Left ventricle myocardium inferior (tissue), 1 donor: ENCODE measurements at regions not wholly inside any gene's neighbourhood (a gene's known extent, or its start where the extent isn't known, plus 50 kb on each side); places are given as distances from the start of the nearest gene placed in this dataset.

Experiments
- DNase-seq: peaks from one replicate; pipeline ENCODE4 v3.0.0-alpha.2; 2020
- H3K27ac ChIP-seq: fragments of 200-600 bp; replicated peaks from 2 replicates; pipeline ENCODE4 v1.8.0; 2021
- H3K27me3 ChIP-seq: fragments of 200-600 bp; 2 replicates; pipeline ENCODE4 v1.8.0; 2021; ENCODE audit warnings: low read depth
- H3K36me3 ChIP-seq: fragments of 200-600 bp; 2 replicates; pipeline ENCODE4 v1.8.0; 2021
- H3K4me1 ChIP-seq: fragments of 200-600 bp; 2 replicates; pipeline ENCODE4 v1.8.0; 2021
- H3K4me3 ChIP-seq: fragments of 200-600 bp; 2 replicates; pipeline ENCODE4 v1.8.0; 2021; ENCODE audit warnings: mild to moderate bottlenecking, moderate library complexity
- H3K9me3 ChIP-seq: fragments of 200-600 bp; replicated peaks from 2 replicates; pipeline ENCODE4 v1.8.0; 2021
- intact Hi-C: fragments of 100-400 bp; cut with micrococcal nuclease; formaldehyde crosslinking; loops from one replicate; pipeline ENCODE4 v1.11.0; 2022
- TF ChIP-seq, protein P1 (sequence below): fragments of 200-600 bp; IDR thresholded peaks from 2 replicates; pipeline ENCODE4 v1.8.0; 2021; ENCODE audit warnings: antibody characterized with exemption, mild to moderate bottlenecking, borderline replicate concordance
- donor health status: DM: no; HTN: yes; CAD: no; lungs with severe emphysema.

DNA sequence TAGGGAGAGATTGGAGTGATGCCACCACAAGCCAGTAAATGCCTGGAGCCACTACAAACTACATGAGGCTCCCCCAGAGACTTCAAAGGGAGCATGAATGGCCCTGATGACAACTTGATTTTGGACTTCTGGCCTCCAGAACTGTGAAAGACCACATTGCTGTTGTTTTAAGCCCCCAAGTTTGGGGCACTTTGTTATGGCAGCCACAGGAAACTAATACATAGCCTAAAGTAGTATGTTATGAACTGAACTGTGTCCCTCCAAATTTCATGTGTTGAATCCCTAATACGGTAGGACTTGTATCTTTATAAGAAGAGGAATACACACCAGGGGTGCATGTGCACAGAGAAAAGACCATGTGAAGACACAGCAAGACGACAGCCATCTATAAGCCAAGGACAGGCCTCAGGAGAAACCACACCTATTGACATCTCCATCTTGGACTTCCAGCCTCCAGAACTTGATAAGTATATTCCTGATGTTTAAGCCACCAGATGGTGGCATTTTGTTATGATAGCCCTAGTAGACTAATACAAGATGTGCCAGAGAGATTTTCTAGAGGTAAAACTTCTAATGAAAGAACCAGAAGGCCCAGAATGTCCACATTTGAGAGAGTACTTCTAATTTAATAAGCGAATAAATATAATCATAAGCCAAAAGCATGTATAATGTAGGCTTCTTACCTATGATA, 127.1 kb upstream of the BMP4 start:
- no peaks in the 10 kb centered on the region for H3K4me1 ChIP-seq
- no peaks in the 10 kb centered on the region for H3K36me3 ChIP-seq
- H3K27ac ChIP-seq, result no peak overlapping the region
- DNase-seq, result no peak
- H3K4me3 ChIP-seq, result no peak overlapping the region
- TF ChIP-seq, protein P1, sequence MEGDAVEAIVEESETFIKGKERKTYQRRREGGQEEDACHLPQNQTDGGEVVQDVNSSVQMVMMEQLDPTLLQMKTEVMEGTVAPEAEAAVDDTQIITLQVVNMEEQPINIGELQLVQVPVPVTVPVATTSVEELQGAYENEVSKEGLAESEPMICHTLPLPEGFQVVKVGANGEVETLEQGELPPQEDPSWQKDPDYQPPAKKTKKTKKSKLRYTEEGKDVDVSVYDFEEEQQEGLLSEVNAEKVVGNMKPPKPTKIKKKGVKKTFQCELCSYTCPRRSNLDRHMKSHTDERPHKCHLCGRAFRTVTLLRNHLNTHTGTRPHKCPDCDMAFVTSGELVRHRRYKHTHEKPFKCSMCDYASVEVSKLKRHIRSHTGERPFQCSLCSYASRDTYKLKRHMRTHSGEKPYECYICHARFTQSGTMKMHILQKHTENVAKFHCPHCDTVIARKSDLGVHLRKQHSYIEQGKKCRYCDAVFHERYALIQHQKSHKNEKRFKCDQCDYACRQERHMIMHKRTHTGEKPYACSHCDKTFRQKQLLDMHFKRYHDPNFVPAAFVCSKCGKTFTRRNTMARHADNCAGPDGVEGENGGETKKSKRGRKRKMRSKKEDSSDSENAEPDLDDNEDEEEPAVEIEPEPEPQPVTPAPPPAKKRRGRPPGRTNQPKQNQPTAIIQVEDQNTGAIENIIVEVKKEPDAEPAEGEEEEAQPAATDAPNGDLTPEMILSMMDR, result no peak
- no peaks in the 10 kb centered on the region for H3K27me3 ChIP-seq
- intact Hi-C loops, result no loop called here
- no peaks in the 10 kb centered on the region for H3K9me3 ChIP-seq

DNA sequence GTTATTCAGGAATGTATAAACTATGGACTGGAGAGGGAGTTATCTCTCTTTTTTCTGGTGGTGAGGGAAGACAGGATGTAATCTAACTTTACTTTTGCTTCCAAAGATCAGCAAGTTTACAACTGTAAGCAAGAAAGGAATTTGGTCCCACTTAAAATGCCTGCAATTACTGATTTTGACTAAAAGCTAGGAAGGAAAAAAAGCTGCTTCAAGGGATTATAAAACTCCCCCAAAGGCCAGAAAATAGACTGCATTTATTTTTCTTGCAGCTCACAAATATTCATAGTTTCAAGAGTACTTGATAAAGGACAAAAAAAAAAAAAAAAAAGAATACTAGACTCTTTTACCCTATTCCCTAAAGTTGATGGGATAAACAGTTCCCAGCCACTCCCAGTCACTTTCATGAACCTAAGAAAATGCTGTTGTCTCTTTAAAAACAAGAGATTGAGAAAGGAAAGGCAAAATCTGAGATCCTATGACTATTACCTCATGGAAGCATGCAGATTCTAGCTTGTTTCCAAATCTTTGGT, 128.7 kb upstream of the BMP4 start:
- Histone ChIP-seq H3K4me1 (no peaks in the 10 kb centered on the region), H3K4me3 (no peak overlapping the region), H3K9me3 (no peaks in the 10 kb centered on the region), H3K36me3 (no peaks in the 10 kb centered on the region), H3K27ac (no peak overlapping the region), H3K27me3 (no peaks in the 10 kb centered on the region)
- no peak for DNase-seq
- TF ChIP-seq, protein P1, result no peak
- intact Hi-C loops, result no loop called here

DNA sequence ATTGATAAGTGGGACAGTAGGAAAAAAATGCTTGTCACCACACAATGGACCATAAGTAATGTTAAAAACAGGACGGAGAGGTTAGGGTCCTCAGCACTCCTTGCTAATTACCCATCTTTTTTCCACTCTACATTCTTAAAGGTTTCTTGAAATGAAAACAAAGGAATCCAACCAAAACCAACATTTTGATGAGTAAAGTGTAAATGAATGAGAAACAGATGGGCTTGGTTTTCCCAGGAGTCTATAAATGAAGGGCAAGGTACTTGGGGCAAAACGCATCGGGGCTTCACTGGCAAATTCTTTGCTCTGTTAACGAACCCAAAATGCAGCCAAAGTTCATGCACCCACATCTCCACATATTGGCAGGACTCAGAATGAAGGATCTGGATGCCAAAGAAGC, 129.2 kb upstream of the BMP4 start:
- no peaks in the 10 kb centered on the region for H3K27me3 ChIP-seq
- H3K27ac ChIP-seq, result no peak overlapping the region
- intact Hi-C loops, result no loop called here
- no peaks in the 10 kb centered on the region for H3K36me3 ChIP-seq
- no peak overlapping the region for H3K4me3 ChIP-seq
- DNase-seq, result no peak
- TF ChIP-seq, protein P1, result no peak
- H3K9me3 ChIP-seq, result peaks cover 5% of the 10 kb centered on the region
- no peaks in the 10 kb centered on the region for H3K4me1 ChIP-seq

DNA sequence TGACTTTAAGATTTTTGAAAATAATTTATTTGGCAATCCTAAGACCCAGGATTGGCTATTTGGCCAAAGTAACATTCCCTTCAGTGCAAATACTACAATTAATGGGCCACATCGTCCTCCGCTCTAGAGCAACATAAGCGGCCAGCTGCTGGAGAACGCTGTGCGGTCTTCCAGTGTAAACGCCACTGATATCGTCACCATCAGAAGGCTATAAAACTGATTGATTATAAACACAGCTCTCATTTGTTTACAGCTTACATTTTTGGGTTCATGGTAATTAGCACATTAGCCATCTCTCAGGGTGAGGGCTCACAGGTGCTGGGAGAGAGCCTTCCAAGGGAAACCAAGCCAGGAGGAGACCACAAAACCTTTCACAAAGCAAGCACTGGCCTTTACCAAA, 130.1 kb upstream of the BMP4 start:
- no peak for DNase-seq
- peaks cover 14% of the 10 kb centered on the region for H3K9me3 ChIP-seq
- no peak overlapping the region for H3K27ac ChIP-seq
- no peak overlapping the region for H3K4me3 ChIP-seq
- H3K4me1 ChIP-seq, result no peaks in the 10 kb centered on the region
- intact Hi-C loops, result no loop called here
- TF ChIP-seq, protein P1, result no peak
- no peaks in the 10 kb centered on the region for H3K27me3 ChIP-seq
- H3K36me3 ChIP-seq, result no peaks in the 10 kb centered on the region

DNA sequence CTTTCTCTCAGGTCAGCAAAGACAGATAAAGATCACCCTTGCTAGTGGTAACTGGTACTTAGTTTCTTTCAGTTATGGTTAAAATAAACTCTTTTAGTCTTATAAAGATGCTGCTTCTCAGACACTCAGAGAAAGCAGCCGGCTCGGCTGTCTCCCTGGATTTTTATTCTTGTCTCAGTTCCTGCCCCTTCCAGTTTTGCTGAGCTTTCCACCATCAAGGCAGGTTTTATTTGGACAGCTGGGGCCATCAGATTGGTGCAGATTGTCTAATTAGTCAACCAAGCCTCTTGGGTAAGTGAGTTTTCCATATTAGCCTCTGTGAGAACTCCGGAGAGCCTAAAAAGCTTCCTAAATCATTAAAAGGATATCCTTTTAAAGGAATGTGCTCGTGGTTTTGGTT, 130.8 kb upstream of the BMP4 start:
- H3K9me3 ChIP-seq, result peaks cover 20% of the 10 kb centered on the region
- DNase-seq, result no peak
- TF ChIP-seq, protein P1, result no peak
- no peak overlapping the region for H3K27ac ChIP-seq
- no peak overlapping the region for H3K4me3 ChIP-seq
- no peaks in the 10 kb centered on the region for H3K27me3 ChIP-seq
- H3K4me1 ChIP-seq, result no peaks in the 10 kb centered on the region
- no peaks in the 10 kb centered on the region for H3K36me3 ChIP-seq
- intact Hi-C loops, result no loop called here
